Thoracic aorta (tissue), 2 donors: ENCODE measurements at regions not wholly inside any gene's neighbourhood (a gene's known extent, or its start where the extent isn't known, plus 50 kb on each side); places are given as distances from the start of the nearest gene placed in this dataset.

Source experiments
- ATAC-seq: fragments of 150-250 bp; one replicate; pipeline ENCODE4 v1.8.0; 2017; ENCODE audit warnings: low read depth; ENCODE audit not compliant: insufficient number of reproducible peaks, low FRiP score
- DNase-seq: peaks from one replicate; pipeline ENCODE4 v3.0.0-alpha.2; 2020; ENCODE audit warnings: low spot score
- H3K27ac ChIP-seq, 2 donors: fragments of 200-600 bp; sonication (generic); 1 replicate in 1 of 2; 2 replicates in 1 of 2; pipeline ENCODE4 v1.5.1; 2016; ENCODE audit warnings: mild to moderate bottlenecking in 2 of 2, moderate library complexity in 2 of 2
- H3K27me3 ChIP-seq: fragments of 200-600 bp; sonication (generic); replicated peaks from 2 replicates; pipeline ENCODE4 v1.6.0; 2016; ENCODE audit warnings: mild to moderate bottlenecking; ENCODE audit not compliant: insufficient read depth
- H3K36me3 ChIP-seq: fragments of 200-600 bp; sonication (generic); one replicate; pipeline ENCODE4 v1.5.1; 2016
- H3K4me1 ChIP-seq, 2 donors: fragments of 200-600 bp; sonication (generic); 1 replicate in 1 of 2; 2 replicates in 1 of 2; pipeline versions ENCODE4 v1.5.1 to v1.6.0; 2016; ENCODE audit warnings: low read depth in 2 of 2, mild to moderate bottlenecking in 1 of 2; ENCODE audit not compliant: control insufficient read depth in 1 of 2
- H3K4me3 ChIP-seq: fragments of 200-600 bp; sonication (generic); 2 replicates; pipeline ENCODE4 v1.5.1; 2016; ENCODE audit warnings: mild to moderate bottlenecking
- H3K9me3 ChIP-seq: fragments of 200-600 bp; sonication (generic); 2 replicates; pipeline ENCODE4 v1.5.1; 2016
- TF ChIP-seq, protein P1 (sequence below): fragments of 200-600 bp; sonication (generic); IDR thresholded peaks from one replicate; pipeline ENCODE4 v1.5.1; 2019; ENCODE audit warnings: antibody characterized with exemption

DNA sequence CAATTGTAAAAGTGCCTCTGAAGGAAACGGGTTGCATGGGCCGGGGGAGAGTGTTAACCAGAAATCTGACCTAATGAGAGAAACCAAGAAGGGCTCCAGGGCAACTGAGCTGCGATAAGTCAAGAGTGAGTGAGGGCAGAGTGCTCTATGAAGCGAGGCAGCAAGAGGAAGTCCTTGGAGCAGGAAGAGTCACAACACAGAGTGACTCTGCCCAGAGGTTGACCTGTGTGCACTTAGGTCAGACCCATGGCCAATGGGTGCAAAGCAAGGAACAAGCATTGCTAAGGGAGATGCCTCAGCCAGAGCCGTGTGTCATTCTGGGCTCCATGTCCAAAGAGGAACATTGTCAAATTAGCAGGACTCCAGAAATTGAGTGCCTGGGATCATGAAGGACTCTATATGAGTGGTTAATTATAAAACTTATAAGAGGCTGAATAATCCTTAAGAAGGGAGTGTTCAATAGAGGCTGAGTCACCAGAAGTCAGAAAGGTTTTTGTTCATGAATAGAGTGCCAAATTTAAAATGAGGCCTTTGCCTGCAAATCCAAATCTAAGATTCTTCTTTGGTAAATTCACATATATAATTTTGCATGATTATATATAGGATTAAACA is 438.5 kb downstream of the MED10 start:
- no peak for DNase-seq
- no peaks in the 10 kb centered on the region for H3K9me3 ChIP-seq
- H3K4me3 ChIP-seq, result no peak overlapping the region
- no peaks in the 10 kb centered on the region for H3K36me3 ChIP-seq
- H3K27me3 ChIP-seq, result no peaks in the 10 kb centered on the region
- no peaks in the 10 kb centered on the region for H3K4me1 ChIP-seq
- no peak for ATAC-seq
- TF ChIP-seq, protein P1, sequence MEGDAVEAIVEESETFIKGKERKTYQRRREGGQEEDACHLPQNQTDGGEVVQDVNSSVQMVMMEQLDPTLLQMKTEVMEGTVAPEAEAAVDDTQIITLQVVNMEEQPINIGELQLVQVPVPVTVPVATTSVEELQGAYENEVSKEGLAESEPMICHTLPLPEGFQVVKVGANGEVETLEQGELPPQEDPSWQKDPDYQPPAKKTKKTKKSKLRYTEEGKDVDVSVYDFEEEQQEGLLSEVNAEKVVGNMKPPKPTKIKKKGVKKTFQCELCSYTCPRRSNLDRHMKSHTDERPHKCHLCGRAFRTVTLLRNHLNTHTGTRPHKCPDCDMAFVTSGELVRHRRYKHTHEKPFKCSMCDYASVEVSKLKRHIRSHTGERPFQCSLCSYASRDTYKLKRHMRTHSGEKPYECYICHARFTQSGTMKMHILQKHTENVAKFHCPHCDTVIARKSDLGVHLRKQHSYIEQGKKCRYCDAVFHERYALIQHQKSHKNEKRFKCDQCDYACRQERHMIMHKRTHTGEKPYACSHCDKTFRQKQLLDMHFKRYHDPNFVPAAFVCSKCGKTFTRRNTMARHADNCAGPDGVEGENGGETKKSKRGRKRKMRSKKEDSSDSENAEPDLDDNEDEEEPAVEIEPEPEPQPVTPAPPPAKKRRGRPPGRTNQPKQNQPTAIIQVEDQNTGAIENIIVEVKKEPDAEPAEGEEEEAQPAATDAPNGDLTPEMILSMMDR, result no peak
- no peak overlapping the region for H3K27ac ChIP-seq

DNA sequence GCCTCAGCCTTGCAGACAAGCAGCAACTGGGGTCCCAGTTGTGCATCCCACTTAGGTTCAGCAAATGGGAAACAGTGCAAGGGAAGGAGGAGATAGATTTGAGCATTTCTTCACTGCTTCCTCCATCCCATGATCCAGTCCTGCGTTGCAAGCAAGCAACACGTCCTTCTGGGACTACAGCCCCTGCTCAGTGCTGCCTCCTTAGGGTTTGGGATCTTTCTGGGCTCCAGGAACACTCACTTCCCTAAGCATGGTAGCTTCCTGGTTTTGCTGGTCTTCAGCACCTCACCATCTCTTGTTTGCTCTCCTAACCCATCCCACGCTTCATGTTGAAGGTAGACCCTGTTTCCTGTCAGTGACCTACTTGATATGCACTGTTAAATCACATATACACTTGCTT is 444.7 kb downstream of the MED10 start:
- no peak overlapping the region for H3K4me3 ChIP-seq

DNA sequence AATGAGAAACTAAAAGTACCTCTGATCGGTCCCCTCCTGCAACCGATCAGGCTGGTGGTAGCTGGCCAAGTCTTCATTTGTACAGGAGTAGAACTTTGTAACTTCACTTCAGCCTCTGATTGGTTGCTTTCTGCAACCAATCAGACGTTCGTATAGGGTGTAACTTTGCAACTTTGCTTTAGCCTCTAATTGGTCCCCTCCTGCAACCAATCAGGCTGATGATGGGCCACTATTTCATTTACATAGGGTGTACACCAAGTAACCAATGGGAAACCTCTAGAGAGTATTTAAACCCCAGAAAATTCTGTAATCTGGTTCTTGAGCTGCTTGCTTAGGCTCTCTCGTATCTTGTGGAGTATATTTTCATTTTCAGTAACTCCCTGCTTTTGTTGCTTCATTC is 445.5 kb downstream of the MED10 start:
- H3K27me3 ChIP-seq, result no peaks in the 10 kb centered on the region
- H3K36me3 ChIP-seq, result no peaks in the 10 kb centered on the region
- DNase-seq (no peak), ATAC-seq (no peak)
- H3K4me1 ChIP-seq, result no peaks in the 10 kb centered on the region
- H3K27ac ChIP-seq, result no peak overlapping the region
- TF ChIP-seq, protein P1, result no peak
- H3K4me3 ChIP-seq, result no peak overlapping the region
- H3K9me3 ChIP-seq, result no peaks in the 10 kb centered on the region

More for the DNA sequence above, 444.7 kb downstream of the MED10 start:
- no peak for DNase-seq
- TF ChIP-seq, protein P1, result no peak
- no peak overlapping the region for H3K27ac ChIP-seq
- H3K36me3 ChIP-seq, result no peaks in the 10 kb centered on the region
- no peaks in the 10 kb centered on the region for H3K9me3 ChIP-seq
- ATAC-seq, result no peak
- no peaks in the 10 kb centered on the region for H3K4me1 ChIP-seq
- H3K27me3 ChIP-seq, result no peaks in the 10 kb centered on the region

DNA sequence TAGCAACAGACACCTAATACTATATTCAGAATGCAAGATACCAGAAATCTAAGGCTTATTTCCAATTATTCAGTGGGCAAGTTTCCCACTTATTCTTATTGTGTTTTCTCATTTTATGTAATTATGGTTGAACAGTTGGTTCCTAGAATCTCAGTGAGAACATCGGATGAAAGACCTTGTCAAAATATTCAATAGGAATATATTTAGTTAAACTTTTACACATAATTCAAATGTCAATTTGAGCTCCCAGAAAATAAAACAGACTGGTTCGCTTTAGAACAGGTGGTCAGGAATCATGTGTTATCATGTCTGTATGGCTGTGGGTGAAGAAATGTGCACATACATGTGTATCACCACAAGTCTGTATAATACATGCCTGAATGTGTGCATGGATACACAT is 447.8 kb downstream of the MED10 start:
- no peaks in the 10 kb centered on the region for H3K27me3 ChIP-seq
- no peaks in the 10 kb centered on the region for H3K36me3 ChIP-seq
- H3K9me3 ChIP-seq, result no peaks in the 10 kb centered on the region
- DNase-seq, result no peak
- no peak overlapping the region for H3K27ac ChIP-seq
- no peak overlapping the region for H3K4me3 ChIP-seq
- H3K4me1 ChIP-seq, result no peaks in the 10 kb centered on the region
- TF ChIP-seq, protein P1, result no peak
- ATAC-seq, result no peak

DNA sequence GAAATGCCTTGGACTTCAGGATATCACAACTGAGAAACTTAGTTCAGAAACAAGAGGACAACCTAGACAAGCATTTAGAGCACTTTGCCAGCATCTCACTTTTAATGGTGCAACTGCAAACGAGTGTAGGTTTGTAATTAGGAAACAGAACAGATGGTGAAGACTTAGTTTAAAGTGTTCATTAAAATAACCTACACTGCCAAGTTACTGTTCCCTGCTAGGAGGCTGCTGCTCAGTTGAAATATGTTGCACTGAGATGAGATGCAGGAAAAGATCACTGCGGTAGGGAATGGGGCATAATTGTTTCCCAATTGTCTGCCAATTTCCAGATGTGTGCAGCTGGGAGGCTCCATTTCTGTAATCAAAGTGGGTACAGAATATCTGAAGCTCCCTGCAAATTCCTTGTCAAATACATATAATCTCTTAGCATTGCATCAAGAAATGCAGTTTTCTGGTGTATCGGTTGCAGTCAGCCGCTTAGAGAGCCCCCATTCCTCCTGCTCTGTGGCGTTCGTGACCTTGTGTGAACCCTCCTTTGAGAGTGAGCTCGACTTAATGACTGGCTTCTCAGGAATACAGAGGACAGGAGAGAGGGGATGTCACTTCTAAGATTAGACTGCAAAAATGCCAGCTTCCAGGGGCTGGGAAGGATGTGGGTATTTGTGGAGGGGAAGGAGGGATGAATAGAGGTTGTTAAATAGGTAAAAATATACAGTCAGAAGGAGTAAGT is 448.9 kb downstream of the MED10 start:
- Histone ChIP-seq H3K36me3 (no peaks in the 10 kb centered on the region), H3K9me3 (no peaks in the 10 kb centered on the region)
- ATAC-seq, result no peak

More for the DNA sequence above, 448.9 kb downstream of the MED10 start:
- TF ChIP-seq, protein P1, result no peak
- no peak overlapping the region for H3K27ac ChIP-seq
- no peak for DNase-seq
- H3K27me3 ChIP-seq, result no peaks in the 10 kb centered on the region
- no peaks in the 10 kb centered on the region for H3K4me1 ChIP-seq
- H3K4me3 ChIP-seq, result no peak overlapping the region
